ENCODE measurements at regions not wholly inside any gene's neighbourhood (a gene's known extent, or its start where the extent isn't known, plus 50 kb on each side); places are given as distances from the start of the nearest gene placed in this dataset.

GRCh38 chr13:57825066-57825465 is 193.5 kb downstream of the PCDH17 start:
- no peak for TF ChIP-seq ATF1 (CRISPR knock-in tag; IDR thresholded peaks at IDR 0.05)
- no peak for TF ChIP-seq CREB1 (CRISPR knock-in tag; IDR thresholded peaks at IDR 0.05)
- TF ChIP-seq SP1 (CRISPR knock-in tag; conservative IDR thresholded peaks at IDR 0.05) = no peak
- no peak for TF ChIP-seq ZNF281 (CRISPR knock-in tag; IDR thresholded peaks at IDR 0.05)
- TF ChIP-seq, protein P1, sequence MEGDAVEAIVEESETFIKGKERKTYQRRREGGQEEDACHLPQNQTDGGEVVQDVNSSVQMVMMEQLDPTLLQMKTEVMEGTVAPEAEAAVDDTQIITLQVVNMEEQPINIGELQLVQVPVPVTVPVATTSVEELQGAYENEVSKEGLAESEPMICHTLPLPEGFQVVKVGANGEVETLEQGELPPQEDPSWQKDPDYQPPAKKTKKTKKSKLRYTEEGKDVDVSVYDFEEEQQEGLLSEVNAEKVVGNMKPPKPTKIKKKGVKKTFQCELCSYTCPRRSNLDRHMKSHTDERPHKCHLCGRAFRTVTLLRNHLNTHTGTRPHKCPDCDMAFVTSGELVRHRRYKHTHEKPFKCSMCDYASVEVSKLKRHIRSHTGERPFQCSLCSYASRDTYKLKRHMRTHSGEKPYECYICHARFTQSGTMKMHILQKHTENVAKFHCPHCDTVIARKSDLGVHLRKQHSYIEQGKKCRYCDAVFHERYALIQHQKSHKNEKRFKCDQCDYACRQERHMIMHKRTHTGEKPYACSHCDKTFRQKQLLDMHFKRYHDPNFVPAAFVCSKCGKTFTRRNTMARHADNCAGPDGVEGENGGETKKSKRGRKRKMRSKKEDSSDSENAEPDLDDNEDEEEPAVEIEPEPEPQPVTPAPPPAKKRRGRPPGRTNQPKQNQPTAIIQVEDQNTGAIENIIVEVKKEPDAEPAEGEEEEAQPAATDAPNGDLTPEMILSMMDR (IDR thresholded peaks at IDR 0.05) = no peak
- no peak for TF ChIP-seq ZNF219 (CRISPR knock-in tag; IDR thresholded peaks at IDR 0.05; ENCODE audit: borderline replicate concordance)
- TF ChIP-seq, protein P2, sequence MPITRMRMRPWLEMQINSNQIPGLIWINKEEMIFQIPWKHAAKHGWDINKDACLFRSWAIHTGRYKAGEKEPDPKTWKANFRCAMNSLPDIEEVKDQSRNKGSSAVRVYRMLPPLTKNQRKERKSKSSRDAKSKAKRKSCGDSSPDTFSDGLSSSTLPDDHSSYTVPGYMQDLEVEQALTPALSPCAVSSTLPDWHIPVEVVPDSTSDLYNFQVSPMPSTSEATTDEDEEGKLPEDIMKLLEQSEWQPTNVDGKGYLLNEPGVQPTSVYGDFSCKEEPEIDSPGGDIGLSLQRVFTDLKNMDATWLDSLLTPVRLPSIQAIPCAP (CRISPR knock-in tag; IDR thresholded peaks at IDR 0.05) = no peak
- TF ChIP-seq, protein P3, sequence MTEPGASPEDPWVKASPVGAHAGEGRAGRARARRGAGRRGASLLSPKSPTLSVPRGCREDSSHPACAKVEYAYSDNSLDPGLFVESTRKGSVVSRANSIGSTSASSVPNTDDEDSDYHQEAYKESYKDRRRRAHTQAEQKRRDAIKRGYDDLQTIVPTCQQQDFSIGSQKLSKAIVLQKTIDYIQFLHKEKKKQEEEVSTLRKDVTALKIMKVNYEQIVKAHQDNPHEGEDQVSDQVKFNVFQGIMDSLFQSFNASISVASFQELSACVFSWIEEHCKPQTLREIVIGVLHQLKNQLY (CRISPR knock-in tag; IDR thresholded peaks at IDR 0.05) = no peak
- no peak for TF ChIP-seq E2F1 (CRISPR knock-in tag; IDR thresholded peaks at IDR 0.05)
- no peak for TF ChIP-seq KAT7 (CRISPR knock-in tag; IDR thresholded peaks at IDR 0.05; ENCODE audit: borderline replicate concordance)
- TF ChIP-seq ZNF423 (CRISPR knock-in tag; IDR thresholded peaks at IDR 0.05) = no peak
- TF ChIP-seq ZNF512 (CRISPR knock-in tag; IDR thresholded peaks at IDR 0.05; ENCODE audit: borderline replicate concordance) = no peak

Data from WTC11 (cell line).